GM18868 (cell line): ENCODE measurements at regions not wholly inside any gene's neighbourhood (a gene's known extent, or its start where the extent isn't known, plus 50 kb on each side); places are given as distances from the start of the nearest gene placed in this dataset.

ENCODE experiments used
- ATAC-seq: cut with Tn5 transposase; IDR thresholded peaks from one replicate; pipeline ENCODE4 v1.9.1; 2021; ENCODE audit warnings: mild to moderate bottlenecking, moderate library complexity; ENCODE audit not compliant: unreplicated experiment

- ATAC-seq = no peak
Observed at GRCh38 chr7:106797937-106798336, 67.1 kb upstream of the PIK3CG start.

DNA sequence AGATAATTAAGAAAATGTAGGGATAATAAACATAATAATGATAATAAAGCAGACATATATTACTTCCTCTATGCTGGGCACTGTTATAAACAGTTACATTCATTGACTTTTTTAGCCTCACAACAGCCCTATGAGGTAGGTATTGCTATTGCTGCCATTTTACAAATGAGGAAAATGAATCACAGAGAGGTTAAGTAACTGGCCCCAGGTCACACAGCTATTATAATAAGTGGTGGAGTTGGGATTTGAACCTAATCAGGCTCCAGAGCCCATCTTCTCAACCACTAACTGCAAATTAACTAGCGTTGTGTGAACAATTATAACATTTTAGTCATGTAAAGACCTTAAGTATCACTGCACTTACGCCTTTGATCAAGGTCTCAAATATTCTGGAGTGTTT lies 62.5 kb upstream of the PIK3CG start:
- ATAC-seq = no peak

DNA sequence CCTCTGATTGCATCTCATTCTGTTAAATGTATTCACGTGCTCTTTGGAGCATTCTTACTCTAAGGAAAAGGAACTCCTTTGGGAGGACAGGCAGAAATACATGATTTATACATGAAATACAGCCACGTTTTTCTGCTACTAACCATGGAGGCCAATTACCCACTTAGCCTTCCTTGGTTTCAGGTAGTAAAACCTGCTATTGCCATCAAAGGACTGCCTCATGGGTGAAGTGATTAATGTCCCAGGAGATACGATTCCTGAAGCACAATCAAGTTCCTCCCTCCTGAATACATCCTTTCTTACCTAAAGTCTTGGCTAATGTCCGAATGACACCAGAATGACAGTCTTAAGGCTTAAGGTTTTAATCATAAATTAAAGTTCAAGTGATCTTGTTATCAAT lies 58.5 kb upstream of the PIK3CG start:
- ATAC-seq = no peak

- ATAC-seq = no peak
Observed at GRCh38 chr7:106807474-106807873, 57.6 kb upstream of the PIK3CG start.

- ATAC-seq = no peak
Observed at GRCh38 chr7:106808967-106809635, 56.0 kb upstream of the PIK3CG start.

DNA sequence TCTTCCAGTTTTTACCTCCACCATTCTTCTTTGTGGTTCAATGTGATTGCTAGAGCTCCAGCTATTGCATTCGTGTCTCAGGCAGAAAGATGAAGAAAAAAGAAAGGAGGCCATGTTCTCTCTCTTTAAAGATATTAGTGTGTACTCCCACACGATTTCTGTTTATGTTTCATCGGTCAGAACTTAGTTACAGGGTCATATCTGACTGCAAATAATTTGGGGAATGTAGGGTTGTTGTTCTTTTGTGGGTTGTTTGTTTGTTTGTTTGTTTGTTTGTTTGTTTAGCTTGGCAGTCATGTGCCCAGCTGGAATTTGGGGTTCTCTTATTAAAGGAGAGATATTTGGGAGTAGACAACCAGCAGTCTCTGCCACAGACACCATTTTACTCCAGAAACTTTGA lies 53.6 kb upstream of the PIK3CG start:
- no peak for ATAC-seq

GRCh38 chr7:106812027-106812643 lies 52.9 kb upstream of the PIK3CG start:
- peak; percentile 65 for ATAC-seq

DNA sequence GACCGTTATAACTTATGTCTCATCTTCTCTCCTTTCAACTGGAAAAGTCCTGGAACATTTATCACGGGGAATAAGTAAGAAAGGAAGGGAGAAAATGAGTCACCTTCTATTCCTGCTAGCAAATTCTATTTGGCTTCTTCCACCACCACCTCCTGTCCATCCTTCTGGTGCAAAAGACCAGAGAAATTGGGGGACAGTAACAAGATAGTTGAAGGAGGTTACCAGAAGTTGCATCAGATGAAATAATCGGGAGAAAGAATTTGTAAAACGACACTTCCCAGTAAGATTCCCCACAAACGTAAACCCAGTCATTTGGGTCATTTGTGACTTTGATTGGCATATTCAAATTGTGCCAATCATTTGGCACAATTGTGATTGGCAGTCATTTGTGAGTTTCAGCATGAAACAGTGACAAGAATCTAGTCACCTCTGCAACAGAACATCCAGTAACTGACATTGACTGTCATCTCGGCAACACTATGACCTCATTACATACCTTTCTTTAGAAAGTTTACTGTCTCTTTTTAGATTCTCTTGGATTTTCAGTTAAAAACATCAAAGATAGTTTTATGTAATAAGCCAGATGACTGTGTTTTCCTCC lies 51.3 kb upstream of the PIK3CG start:
- no peak for ATAC-seq

DNA sequence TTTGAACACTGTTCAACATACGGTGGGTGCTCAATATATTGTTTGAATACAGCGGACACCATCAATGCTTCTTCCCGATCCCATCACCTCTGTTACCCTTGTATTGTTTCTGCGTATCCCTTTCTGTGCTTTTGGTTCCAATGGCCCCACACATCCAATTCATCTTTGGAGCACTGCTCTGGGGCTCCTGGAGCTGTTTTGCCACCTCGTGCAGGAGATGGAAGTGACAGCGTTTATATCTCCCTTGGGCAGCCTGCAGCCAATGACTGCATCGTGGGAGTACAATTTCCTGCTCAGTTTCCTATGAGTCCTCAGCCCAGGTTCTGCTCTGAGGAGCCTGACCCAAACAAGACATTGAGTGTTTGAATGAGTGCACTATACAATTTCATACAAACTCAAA lies 50.2 kb upstream of the PIK3CG start:
- ATAC-seq = no peak
